Natural killer cell (primary cell): ENCODE measurements at regions not wholly inside any gene's neighbourhood (a gene's known extent, or its start where the extent isn't known, plus 50 kb on each side); places are given as distances from the start of the nearest gene placed in this dataset.

Source experiments
- ATAC-seq, 3 donors: fragments of 150-1000 bp in 2 of 3; fragments of 200-7000 bp in 1 of 3; cut with Tn5 transposase; 1 replicate in 1 of 3; 2 replicates in 2 of 3; pipeline ENCODE4 v1.10.0; 2021; ENCODE audit warnings: mild to moderate bottlenecking in 2 of 3, moderate library complexity in 2 of 3
- DNase-seq, 2 donors: peaks; one replicate each; pipeline versions ENCODE4 v3.0.0 to v3.0.0-alpha.2; 2013 to 2021; ENCODE audit warnings: mixed read lengths in 1 of 2
- H3K27ac ChIP-seq: one replicate; pipeline ENCODE4 v1.5.1; 2013; ENCODE audit warnings: mild to moderate bottlenecking, low read length
- H3K27me3 ChIP-seq: one replicate; pipeline ENCODE4 v1.6.1; 2013; ENCODE audit warnings: low read length; ENCODE audit not compliant: control insufficient read depth, insufficient read depth
- H3K36me3 ChIP-seq: one replicate; pipeline ENCODE4 v1.6.1; 2013; ENCODE audit warnings: low read length; ENCODE audit not compliant: control insufficient read depth, insufficient read depth
- H3K4me1 ChIP-seq: one replicate; pipeline ENCODE4 v1.6.1; 2013; ENCODE audit warnings: low read length; ENCODE audit not compliant: control insufficient read depth, insufficient read depth
- H3K4me3 ChIP-seq: one replicate; pipeline ENCODE4 v1.5.1; 2013; ENCODE audit warnings: low read length
- H3K9me3 ChIP-seq: one replicate; pipeline ENCODE4 v1.6.1; 2013; ENCODE audit warnings: low read length; ENCODE audit not compliant: control insufficient read depth, insufficient read depth
- H3K27ac Mint-ChIP-seq, 2 donors: one replicate each; pipeline ENCODE4 v1.8.0; 2022; ENCODE audit warnings: mild to moderate bottlenecking in 2 of 2, mixed read lengths in 2 of 2, moderate library complexity in 1 of 2
- H3K27me3 Mint-ChIP-seq, 2 donors: one replicate each; pipeline ENCODE4 v1.8.0; 2022; ENCODE audit warnings: low read depth in 2 of 2, mixed read lengths in 2 of 2
- H3K36me3 Mint-ChIP-seq: one replicate; pipeline ENCODE4 v1.8.0; 2022; ENCODE audit warnings: mixed read lengths
- H3K4me1 Mint-ChIP-seq, 2 donors: one replicate each; pipeline ENCODE4 v1.8.0; 2022; ENCODE audit warnings: mixed read lengths in 2 of 2
- H3K4me3 Mint-ChIP-seq: one replicate; pipeline ENCODE4 v1.8.0; 2022; ENCODE audit warnings: mild to moderate bottlenecking, moderate library complexity, mixed read lengths
- H3K9me3 Mint-ChIP-seq, 2 donors: one replicate each; pipeline ENCODE4 v1.8.0; 2022; ENCODE audit warnings: mixed read lengths in 2 of 2
- CTCF ChIP-seq: fragments of 200-600 bp; IDR thresholded peaks from one replicate; pipeline ENCODE4 v1.8.0; 2022; ENCODE audit warnings: antibody characterized with exemption
- WGBS: methylation state at CpG from one replicate; pipeline ENCODE4 v1.1.7; 2013; ENCODE audit warnings: missing lambda C conversion rate; ENCODE audit not compliant: insufficient coverage; 5-methylcytosine and 5-hydroxymethylcytosine counted together
- intact Hi-C: fragments of 100-400 bp; cut with micrococcal nuclease; formaldehyde crosslinking; loops from one replicate; pipeline ENCODE4 v1.14.2; 2022

- DNase-seq (no peak), ATAC-seq (no peak)
- Histone ChIP-seq H3K4me1 (no peaks in the 10 kb centered on the region), H3K36me3 (no peaks in the 10 kb centered on the region), H3K9me3 (no peaks in the 10 kb centered on the region), H3K27ac (no peak overlapping the region), H3K27me3 (no peaks in the 10 kb centered on the region), H3K4me3 (no peak overlapping the region)
- no peak overlapping the region for H3K4me3 Mint-ChIP-seq
- intact Hi-C loops, result no loop called here
- H3K4me1 Mint-ChIP-seq, result no peaks in the 10 kb centered on the region
- no peak for TF ChIP-seq CTCF
- peaks cover 0 to 4% of the 10 kb centered on the region in 2 donors for H3K27me3 Mint-ChIP-seq
- no peaks in the 10 kb centered on the region for H3K36me3 Mint-ChIP-seq
- H3K27ac Mint-ChIP-seq, result no peak overlapping the region
- H3K9me3 Mint-ChIP-seq, result no peaks in the 10 kb centered on the region
- 53% methylated on average over 4 of the region's 5 CpGs for WGBS
Measured at GRCh38 chr6:139748353-139749146, 374.1 kb upstream of the CITED2 start.

- ATAC-seq (no peak), DNase-seq (no peak)
- Histone ChIP-seq H3K27ac (no peak overlapping the region), H3K4me1 (no peaks in the 10 kb centered on the region), H3K36me3 (no peaks in the 10 kb centered on the region), H3K27me3 (no peaks in the 10 kb centered on the region), H3K9me3 (no peaks in the 10 kb centered on the region), H3K4me3 (no peak overlapping the region)
- no peaks in the 10 kb centered on the region for H3K9me3 Mint-ChIP-seq
- 89% methylated on average over 5 of the region's 5 CpGs for WGBS
- intact Hi-C loops, result no loop called here
- H3K27me3 Mint-ChIP-seq, result peaks cover 0 to 4% of the 10 kb centered on the region in 2 donors
- H3K36me3 Mint-ChIP-seq, result no peaks in the 10 kb centered on the region
- no peaks in the 10 kb centered on the region for H3K4me1 Mint-ChIP-seq
- TF ChIP-seq CTCF, result no peak
- H3K27ac Mint-ChIP-seq, result no peak overlapping the region
- no peak overlapping the region for H3K4me3 Mint-ChIP-seq
Measured at GRCh38 chr6:139747154-139747553, 372.7 kb upstream of the CITED2 start.

- ATAC-seq, result no peak
- intact Hi-C loops, result no loop called here
- Mint-ChIP-seq H3K27ac (no peak overlapping the region), H3K4me3 (no peak overlapping the region), H3K9me3 (no peaks in the 10 kb centered on the region), H3K4me1 (no peaks in the 10 kb centered on the region), H3K27me3 (peaks cover 0 to 4% of the 10 kb centered on the region in 2 donors), H3K36me3 (no peaks in the 10 kb centered on the region)
- no peaks in the 10 kb centered on the region for H3K36me3 ChIP-seq
- no peak overlapping the region for H3K27ac ChIP-seq
- DNase-seq, result no peak
- H3K4me1 ChIP-seq, result no peaks in the 10 kb centered on the region
- no peak for TF ChIP-seq CTCF
- H3K27me3 ChIP-seq, result no peaks in the 10 kb centered on the region
- H3K9me3 ChIP-seq, result no peaks in the 10 kb centered on the region
- no CpG with 5 or more reads among the region's 4 CpGs for WGBS
- H3K4me3 ChIP-seq, result no peak overlapping the region
Measured at GRCh38 chr6:139744891-139745290, 370.4 kb upstream of the CITED2 start.
